ENCODE measurements at regions not wholly inside any gene's neighbourhood (a gene's known extent, or its start where the extent isn't known, plus 50 kb on each side); places are given as distances from the start of the nearest gene placed in this dataset.

GRCh38 chr1:59033761-59034160 lies 249.9 kb upstream of the JUN start:
- no peak for DNase-seq

GRCh38 chr1:59034925-59035324 lies 251.1 kb upstream of the JUN start:
- no peak for DNase-seq

- no peak for DNase-seq
These were observed 255.7 kb upstream of the JUN start for GRCh38 chr1:59039551-59039950.

- DNase-seq, result no peak
These were observed 256.4 kb upstream of the FGGY start for GRCh38 chr1:59040486-59040885.

- DNase-seq, result no peak
These were observed 255.1 kb upstream of the FGGY start for GRCh38 chr1:59041646-59042277.

- DNase-seq, result no peak
These were observed 253.1 kb upstream of the FGGY start for GRCh38 chr1:59043796-59044195.

GRCh38 chr1:59044535-59045121 lies 252.3 kb upstream of the FGGY start:
- DNase-seq, result no peak

GRCh38 chr1:59045137-59045536 lies 251.8 kb upstream of the FGGY start:
- no peak for DNase-seq

- no peak for DNase-seq
These were observed 251.3 kb upstream of the FGGY start for GRCh38 chr1:59045636-59046035.

- no peak for DNase-seq
These were observed 250.8 kb upstream of the FGGY start for GRCh38 chr1:59046134-59046533.

GRCh38 chr1:59046730-59047157 lies 250.2 kb upstream of the FGGY start:
- DNase-seq, result peak; percentile 56

GRCh38 chr1:59051007-59051406 lies 245.9 kb upstream of the FGGY start:
- no peak for DNase-seq

GRCh38 chr1:59052166-59052590 lies 244.7 kb upstream of the FGGY start:
- no peak for DNase-seq

- DNase-seq, result no peak
These were observed 242.7 kb upstream of the FGGY start for GRCh38 chr1:59054172-59054571.

GRCh38 chr1:59055908-59056719 lies 240.8 kb upstream of the FGGY start:
- no peak for DNase-seq

- no peak for DNase-seq
These were observed 239.6 kb upstream of the FGGY start for GRCh38 chr1:59057211-59057694.

- no peak for DNase-seq
These were observed 239.1 kb upstream of the FGGY start for GRCh38 chr1:59057796-59058195.

GRCh38 chr1:59058665-59059439 lies 238.0 kb upstream of the FGGY start:
- no peak for DNase-seq

- no peak for DNase-seq
These were observed 235.0 kb upstream of the FGGY start for GRCh38 chr1:59061876-59062275.

- no peak for DNase-seq
These were observed 234.2 kb upstream of the FGGY start for GRCh38 chr1:59062743-59063142.

- DNase-seq, result no peak
These were observed 233.4 kb upstream of the FGGY start for GRCh38 chr1:59063501-59063900.

GRCh38 chr1:59064592-59064991 lies 232.3 kb upstream of the FGGY start:
- DNase-seq, result no peak

- no peak for DNase-seq
These were observed 230.7 kb upstream of the FGGY start for GRCh38 chr1:59066236-59066635.
